ENCODE measurements at regions not wholly inside any gene's neighbourhood (a gene's known extent, or its start where the extent isn't known, plus 50 kb on each side); places are given as distances from the start of the nearest gene placed in this dataset.

GRCh38 chr7:136174477-136175125, 197.4 kb upstream of the MTPN start:
- TF ChIP-seq CTCF (IDR thresholded peaks at IDR 0.05): no peak
- TF ChIP-seq POLR2A (IDR thresholded peaks at IDR 0.05): no peak

Measured in prostate gland (tissue), 2 donors.